ENCODE measurements at regions not wholly inside any gene's neighbourhood (a gene's known extent, or its start where the extent isn't known, plus 50 kb on each side); places are given as distances from the start of the nearest gene placed in this dataset.

DNA sequence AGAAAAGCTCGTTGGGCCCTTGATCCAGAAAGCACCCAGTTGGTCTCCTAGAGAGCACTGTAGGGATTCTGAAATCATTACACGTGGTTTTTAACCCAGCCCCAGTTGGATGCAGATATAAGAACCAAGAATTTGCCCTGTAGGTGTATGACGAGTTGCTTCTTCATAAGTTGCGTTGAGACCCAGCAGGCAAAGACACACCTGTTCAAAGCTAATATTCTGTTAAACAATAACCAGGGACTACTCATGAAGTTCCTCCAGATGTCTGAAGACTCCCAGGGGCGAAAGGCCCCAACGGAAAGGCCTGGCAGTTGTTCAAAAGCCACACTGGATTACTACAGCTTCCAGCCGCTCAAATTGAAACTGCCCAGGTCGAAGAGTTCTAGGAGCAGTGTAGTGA, 88.6 kb upstream of the HNRNPU start:
- no peak for DNase-seq (ENCODE audit: low read depth in 1 of 2, low spot score in 1 of 2)

DNA sequence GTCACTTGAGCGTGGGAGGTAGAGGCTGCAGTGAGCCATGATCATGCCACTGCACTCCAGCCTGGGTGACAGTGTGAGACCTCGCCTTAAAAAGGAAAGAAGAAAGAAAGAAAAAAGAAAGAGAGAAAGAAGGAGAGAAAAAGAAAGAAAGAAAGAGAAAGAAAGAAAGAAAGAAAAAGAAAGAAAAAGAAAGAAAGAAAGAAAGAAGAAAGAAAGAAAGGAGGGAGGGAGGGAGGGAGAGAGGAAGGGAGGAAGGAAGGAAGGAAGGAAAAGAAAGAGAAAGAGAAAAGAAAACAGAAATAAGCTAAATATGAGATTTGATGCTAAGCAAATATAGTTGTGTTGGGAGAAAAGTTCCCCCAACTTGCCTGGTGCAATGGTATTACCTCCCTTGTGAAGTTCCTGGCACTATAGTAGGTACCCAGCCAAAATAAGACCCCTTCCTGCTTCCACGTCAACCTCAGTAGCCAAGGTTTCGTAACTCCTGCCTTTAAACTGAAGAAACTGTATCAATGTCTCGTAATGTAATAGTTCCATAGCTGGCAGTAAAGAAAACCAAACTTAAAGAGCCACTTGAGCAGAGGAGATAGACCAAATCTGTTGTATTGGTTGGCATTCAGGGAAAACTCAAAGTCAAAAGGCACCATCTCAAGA, 88.1 kb upstream of the HNRNPU start:
- DNase-seq (ENCODE audit: low read depth in 1 of 2, low spot score in 1 of 2), result no peak

DNA sequence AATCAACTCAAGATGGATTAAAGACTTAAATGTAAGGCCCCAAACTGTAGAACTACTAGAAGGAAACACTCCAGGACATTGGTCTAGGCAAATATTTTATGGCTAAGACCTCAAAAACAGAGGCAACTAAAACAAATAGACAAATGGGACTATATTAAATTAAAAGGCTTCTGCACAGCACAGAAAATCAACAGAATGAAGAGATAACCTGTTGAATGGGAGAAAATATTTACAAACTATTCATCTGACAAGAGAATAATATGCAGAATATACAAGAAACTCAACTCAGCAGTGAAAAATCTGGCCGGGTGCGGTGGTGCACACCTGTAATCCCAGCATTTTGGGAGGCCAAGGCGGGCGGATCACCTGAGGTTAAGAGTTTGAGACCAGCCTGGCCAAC, 84.1 kb upstream of the HNRNPU start:
- no peak for DNase-seq (ENCODE audit: low read depth in 1 of 2, low spot score in 1 of 2)

DNA sequence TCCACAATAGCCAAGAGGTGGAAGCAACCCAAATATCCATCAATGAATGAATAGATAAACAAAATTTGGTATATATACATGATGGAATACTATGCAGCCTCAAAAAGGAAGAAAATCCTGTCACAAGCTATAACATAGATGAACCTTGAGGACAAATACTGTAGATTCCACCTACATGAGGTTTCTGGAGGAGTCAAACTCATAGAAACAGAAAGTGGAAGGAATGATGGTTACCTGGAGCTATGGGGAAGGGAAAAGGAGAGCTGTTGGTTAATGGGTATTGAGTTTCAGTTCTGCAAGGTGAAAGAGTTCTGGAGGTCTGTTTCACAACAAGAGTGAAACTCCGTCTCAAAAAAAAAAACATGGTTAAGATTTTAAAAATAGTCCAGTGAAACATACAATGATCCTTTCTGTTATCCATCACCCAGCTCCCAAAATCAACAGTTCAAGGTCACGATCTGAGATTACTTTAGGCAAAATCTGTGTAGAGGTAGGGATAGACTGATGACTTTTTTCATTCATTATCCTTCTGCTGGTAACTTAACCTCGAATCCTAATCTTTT, 80.8 kb upstream of the HNRNPU start:
- DNase-seq (ENCODE audit: low read depth in 1 of 2, low spot score in 1 of 2), result no peak

DNA sequence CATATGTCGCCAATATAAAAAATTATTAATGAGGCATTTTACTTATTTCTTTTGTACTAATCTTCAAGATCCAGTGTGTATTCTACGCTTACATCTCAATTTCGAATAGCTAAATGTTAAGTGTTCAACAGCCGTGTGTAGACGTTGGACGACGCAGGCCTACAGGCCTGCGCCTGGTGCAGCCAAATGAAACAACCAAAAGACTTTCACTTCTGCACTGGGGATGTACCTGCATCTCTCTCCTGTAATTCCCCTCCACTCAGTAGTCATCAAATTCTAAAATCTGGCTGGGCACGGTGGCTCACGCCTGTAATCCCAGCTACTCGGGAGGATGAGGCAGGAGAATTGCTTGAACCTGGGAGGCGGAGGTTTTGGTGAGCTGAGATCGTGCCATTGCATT, 76.8 kb upstream of the HNRNPU start:
- DNase-seq (ENCODE audit: low read depth in 1 of 2, low spot score in 1 of 2), result no peak

DNA sequence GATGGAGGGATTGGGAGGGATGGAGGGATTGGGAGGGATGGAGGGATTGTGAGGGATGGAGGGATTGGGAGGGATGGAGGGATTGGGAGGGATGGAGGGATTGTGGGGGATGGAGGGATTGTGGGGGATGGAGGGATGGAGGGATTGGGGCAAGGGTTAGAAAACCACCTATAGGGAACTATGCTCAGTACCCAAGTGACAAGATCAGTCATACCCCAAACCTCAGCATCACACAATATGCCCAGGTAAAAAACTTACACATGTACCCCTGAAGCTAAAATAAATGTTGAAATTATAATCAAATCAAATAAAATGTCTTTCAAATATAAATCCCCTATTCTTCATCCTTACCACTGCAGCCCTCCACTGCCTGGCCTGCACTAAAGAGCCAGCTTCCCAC, 72.8 kb upstream of the HNRNPU start:
- DNase-seq (ENCODE audit: low read depth in 1 of 2, low spot score in 1 of 2), result no peak

DNA sequence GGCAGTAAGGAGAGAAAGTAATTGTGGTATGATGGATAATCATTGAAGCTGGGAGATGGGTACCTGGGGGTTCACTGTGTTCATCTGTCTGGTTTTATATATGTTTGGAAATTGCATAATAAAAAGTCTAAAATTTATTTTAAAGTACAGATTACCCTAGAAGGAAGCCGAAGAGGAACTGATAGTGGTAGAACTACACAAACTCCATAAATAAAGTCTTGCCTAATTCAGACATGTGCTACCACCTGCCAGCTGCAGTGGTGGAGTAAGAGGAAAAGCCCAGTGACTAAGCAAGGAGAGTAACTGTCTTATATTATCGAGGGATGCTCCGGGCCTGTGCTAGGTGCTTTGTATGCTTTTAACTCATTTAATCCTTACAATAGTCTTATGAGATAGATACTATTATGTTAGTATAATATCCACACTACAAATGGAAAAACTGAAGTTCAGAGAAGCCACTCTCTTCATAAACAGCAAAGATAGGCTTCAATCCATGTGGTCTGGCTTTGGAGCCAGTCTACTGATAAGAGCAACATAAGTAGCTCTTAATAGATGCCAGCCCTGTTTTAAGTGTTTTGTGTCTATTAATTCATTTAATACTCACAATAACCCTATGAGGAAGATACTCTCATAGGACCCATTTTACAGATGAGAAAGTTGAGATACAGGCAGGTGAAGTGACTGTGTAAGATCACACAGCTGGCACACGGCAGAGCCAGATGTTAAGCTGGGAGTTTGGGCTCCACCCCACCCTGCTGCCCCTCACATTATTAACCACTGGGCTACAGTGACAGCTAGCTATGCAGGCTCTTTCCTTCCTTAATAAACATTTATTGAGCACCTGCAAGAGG, 56.8 kb upstream of the HNRNPU start:
- no peak for DNase-seq (ENCODE audit: low read depth in 1 of 2, low spot score in 1 of 2)

DNA sequence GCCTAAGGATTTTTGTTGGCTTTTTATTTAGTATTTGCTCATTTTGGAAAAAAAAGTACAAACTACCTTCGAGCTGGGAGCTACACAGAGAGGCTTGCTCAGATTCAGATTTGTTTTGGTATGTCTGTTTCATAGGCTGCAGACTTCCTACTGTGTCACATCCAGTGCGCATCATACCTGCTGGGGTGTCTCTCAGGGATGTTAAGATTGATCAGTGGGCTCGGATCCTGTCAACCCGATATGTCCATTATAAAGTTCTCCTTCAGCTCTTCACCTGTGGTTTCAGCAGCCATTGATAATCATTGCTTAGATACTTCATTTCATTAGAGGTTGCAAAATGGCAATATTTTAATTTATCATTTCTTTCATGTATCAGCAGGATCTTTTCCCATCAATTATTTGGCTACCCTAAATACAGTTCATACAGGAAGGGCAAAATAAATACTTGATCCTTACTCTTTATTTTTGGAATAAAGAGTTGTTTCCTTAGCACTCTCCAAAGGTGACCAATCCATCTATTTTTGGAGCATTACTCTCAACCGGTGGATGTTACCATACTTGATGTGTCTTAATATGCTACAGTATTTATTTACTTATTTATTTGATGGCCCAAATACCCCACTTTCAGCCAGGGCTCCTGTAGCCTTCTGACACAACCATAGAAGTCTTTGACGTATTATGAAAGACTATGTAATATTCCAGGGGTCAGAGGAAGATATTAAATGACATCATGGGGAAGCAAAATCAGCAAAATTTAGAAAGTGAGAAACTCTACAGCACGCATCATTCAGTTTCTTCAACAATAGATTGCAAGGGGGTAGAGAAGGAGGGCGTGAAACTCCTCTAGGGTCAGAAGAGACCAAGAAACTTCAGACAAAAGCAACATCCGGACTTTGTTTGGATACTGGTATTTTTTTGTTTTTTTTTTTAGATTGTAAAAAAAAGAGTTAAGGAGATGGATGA, 55.3 kb upstream of the HNRNPU start:
- no peak for DNase-seq (ENCODE audit: low read depth in 1 of 2, low spot score in 1 of 2)

DNA sequence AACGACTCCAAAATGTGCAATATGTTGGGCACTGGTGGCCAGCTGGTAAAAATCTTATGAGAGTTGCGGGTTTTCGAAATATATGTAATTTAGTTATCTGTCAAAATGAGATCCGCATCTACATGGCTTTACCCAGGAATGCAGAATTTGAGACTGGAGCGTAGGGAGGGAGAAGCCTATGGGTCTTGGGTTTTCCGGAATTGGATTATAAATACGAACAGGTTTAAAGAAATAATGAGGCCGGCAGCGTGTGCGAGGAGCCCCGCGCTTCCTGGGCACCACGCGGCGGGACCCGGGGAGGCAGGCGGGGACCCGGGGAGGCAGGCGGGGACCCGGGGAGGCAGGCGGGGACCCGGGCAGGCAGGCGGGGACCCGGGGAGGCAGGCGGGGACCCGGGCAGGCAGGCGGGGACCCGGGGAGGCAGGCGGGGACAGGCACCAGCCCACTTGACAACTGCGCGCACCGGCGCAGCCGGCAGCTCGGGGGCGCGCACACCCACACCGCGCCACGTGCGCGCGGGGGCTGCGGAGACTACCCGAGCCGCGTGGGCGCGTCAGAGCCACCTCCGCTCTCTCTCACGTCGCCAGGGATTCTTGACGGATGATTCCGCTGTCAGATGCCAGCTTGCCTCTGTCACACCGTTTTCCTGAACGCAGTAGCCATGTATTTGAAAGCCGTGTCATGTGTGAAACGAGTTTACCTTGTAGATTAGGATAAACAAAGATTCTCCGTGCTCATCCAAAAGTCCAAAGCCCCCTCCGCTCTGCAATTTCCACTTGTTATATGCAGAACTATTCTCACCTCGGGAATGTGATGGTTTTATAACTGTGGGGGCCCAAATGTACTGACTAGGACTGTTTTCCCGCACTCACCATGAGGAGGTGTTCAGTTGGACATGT, 54.3 kb upstream of the HNRNPU start:
- peak; percentile 29 to 43 for DNase-seq (ENCODE audit: low read depth in 1 of 2, low spot score in 1 of 2)

DNA sequence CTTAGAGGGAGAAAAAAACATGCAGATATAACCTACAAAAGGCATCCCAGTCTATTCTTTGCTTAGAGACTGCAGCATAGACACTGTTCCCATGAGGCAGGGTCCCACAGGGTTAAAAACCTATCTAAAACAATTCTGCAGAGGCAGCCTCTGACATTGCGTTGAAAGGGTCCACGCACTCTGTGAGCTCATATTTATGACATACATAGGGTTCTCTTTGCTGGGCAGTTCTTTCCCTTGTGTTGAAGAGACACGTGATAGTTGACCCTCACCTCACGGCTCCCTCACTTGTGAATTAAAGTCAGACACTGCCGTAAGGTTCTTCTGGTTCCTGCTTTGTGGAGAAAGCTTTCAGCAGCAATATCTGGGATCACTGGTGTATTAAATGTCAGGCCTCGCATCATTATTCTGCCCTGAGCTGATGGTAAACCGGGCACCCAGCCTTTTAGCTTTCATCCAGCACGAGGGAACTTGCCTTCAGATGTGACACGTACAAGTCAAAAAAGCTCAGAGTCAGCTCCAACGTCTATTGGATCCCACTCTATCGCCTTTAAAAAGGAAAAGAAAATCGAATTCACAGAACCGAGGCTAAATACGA, 52.8 kb upstream of the HNRNPU start:
- no peak for DNase-seq (ENCODE audit: low read depth in 1 of 2, low spot score in 1 of 2)

DNA sequence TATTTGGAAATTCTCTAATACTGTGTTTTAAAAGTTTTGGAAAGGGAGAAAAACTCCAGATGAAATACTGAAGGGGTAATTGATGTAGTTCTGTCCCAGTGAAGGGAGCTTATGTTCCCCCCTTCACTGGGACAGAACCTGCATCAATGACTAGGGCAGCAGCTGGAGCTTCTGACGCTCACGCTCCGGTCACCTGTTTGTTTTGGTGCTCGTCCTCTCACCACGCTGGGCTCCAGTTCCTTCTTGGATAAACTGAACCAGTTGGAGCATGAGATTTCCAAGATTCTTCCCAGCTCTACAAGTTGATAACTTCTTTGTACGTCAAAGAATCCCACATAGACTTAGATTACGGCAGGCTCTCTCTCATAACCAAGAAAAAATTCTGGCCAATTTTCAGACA, 51.4 kb upstream of the HNRNPU start:
- DNase-seq (ENCODE audit: low read depth in 1 of 2, low spot score in 1 of 2), result no peak

DNA sequence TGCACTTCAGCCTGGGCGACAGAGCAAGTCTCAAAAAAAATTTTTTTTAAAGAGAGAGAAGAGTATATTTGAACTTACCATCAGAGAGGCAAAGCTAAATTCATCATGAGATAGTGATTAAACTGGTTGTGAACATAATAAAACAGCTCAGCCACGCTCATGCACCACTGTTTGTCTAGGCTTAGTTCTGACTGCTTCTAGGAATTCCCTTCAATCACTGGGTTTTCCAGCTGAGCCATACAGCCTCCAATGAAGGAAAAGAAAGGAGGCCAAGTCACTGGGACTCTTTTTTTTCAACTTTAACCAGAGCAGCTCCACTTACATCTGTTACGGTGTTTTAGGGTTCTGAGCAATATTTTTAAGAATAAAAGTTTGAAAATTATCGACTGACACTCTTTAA, 50.4 kb upstream of the HNRNPU start:
- no peak for DNase-seq (ENCODE audit: low read depth in 1 of 2, low spot score in 1 of 2)

Measured in activated CD4-positive, alpha-beta T cell treated with anti-CD3 and anti-CD28 coated beads, Interleukin-2, amount 50 U/mL, for 24 hours (primary cell).